Activated CD4-positive, alpha-beta T cell treated with anti-CD3 and anti-CD28 coated beads, Interleukin-2, amount 10 ng/mL, durations not matched to agents 24 days and 14 days (primary cell): ENCODE measurements at regions not wholly inside any gene's neighbourhood (a gene's known extent, or its start where the extent isn't known, plus 50 kb on each side); places are given as distances from the start of the nearest gene placed in this dataset.

Source experiments
- DNase-seq: peaks from one replicate; pipeline ENCODE4 v3.0.0; 2022
- H3K27ac Mint-ChIP-seq: one replicate; pipeline ENCODE4 v1.8.0; 2022; ENCODE audit warnings: mild to moderate bottlenecking, mixed read lengths
- H3K27me3 Mint-ChIP-seq: one replicate; pipeline ENCODE4 v1.8.0; 2022; ENCODE audit warnings: mixed read lengths
- H3K36me3 Mint-ChIP-seq: one replicate; pipeline ENCODE4 v1.8.0; 2022; ENCODE audit warnings: low read depth, mild to moderate bottlenecking, mixed read lengths
- H3K4me1 Mint-ChIP-seq: one replicate; pipeline ENCODE4 v1.8.0; 2021; ENCODE audit warnings: mixed read lengths
- H3K4me3 Mint-ChIP-seq: one replicate; pipeline ENCODE4 v1.8.0; 2022; ENCODE audit warnings: mild to moderate bottlenecking, moderate library complexity, mixed read lengths
- H3K9me3 Mint-ChIP-seq: one replicate; pipeline ENCODE4 v1.8.0; 2021; ENCODE audit warnings: mixed read lengths
- intact Hi-C: fragments of 100-400 bp; cut with micrococcal nuclease; formaldehyde crosslinking; loops from one replicate; pipeline ENCODE4 v1.15.1; 2023

DNA sequence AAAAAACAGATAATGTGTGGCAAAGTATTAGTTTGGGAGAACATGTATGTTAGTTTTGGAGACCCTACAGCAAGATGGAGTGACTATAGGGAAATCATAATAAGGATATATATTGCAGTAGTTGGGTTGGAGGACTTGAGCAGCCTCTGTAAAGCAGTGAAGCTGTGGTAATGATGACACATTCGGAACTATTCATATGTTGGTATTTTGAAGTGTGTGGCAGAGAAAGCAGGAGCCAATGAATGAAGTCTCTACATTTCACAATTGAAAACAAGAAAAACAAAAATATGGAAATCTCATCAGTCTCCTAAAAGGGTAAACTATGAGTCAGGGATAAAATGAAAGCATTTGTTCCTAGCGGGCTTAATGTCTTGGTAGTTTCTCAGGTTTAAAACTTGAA, 645.9 kb downstream of the OTOL1 start:
- Mint-ChIP-seq H3K27ac (no peak overlapping the region), H3K27me3 (no peaks in the 10 kb centered on the region), H3K4me1 (no peaks in the 10 kb centered on the region), H3K9me3 (no peaks in the 10 kb centered on the region), H3K36me3 (no peaks in the 10 kb centered on the region), H3K4me3 (no peak overlapping the region)
- DNase-seq, result no peak
- intact Hi-C loops, result no loop called here

DNA sequence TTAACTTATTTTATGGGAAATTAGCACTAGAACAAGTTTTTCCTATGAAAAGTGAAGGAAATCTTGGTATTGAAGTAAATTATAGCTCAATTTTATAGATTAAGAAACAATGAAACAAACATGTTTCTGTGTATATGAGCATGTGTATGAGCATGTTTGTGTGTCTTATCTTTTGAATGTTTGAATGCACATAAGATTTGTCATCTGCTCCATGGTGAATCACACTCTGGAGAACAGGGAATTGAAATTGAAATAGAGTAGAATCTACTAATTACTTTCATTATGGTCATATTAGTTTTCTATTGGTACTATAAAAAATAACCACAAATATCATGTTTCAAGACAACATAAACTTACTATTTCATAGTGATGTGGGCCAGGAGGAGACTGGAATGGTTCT, 646.6 kb downstream of the OTOL1 start:
- H3K36me3 Mint-ChIP-seq, result no peaks in the 10 kb centered on the region
- no peak overlapping the region for H3K27ac Mint-ChIP-seq
- no peak overlapping the region for H3K4me3 Mint-ChIP-seq
- intact Hi-C loops, result no loop called here
- H3K9me3 Mint-ChIP-seq, result no peaks in the 10 kb centered on the region
- no peak for DNase-seq
- H3K4me1 Mint-ChIP-seq, result no peaks in the 10 kb centered on the region
- no peaks in the 10 kb centered on the region for H3K27me3 Mint-ChIP-seq

DNA sequence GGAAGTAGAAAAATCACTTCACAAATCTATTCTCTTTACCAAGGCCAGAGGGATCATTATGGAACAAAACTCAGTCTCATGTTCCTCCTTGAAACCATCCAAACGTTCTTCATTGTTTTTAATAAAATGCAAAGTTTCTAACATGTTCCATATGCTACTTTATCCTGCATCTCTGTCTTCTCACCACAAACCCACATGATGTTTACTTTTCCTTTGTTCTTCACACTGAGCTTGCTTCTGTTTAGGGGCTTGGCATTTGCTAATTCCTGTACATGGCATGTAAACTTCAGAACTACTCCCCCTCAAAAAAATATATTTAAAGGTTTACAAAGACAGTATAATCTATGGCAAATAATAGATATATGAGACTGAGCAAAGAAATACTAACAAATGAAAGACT, 651.4 kb downstream of the OTOL1 start:
- Mint-ChIP-seq H3K27ac (no peak overlapping the region), H3K9me3 (no peaks in the 10 kb centered on the region), H3K36me3 (no peaks in the 10 kb centered on the region), H3K4me3 (no peak overlapping the region), H3K4me1 (no peaks in the 10 kb centered on the region), H3K27me3 (no peaks in the 10 kb centered on the region)
- DNase-seq, result no peak
- intact Hi-C loops, result no loop called here

DNA sequence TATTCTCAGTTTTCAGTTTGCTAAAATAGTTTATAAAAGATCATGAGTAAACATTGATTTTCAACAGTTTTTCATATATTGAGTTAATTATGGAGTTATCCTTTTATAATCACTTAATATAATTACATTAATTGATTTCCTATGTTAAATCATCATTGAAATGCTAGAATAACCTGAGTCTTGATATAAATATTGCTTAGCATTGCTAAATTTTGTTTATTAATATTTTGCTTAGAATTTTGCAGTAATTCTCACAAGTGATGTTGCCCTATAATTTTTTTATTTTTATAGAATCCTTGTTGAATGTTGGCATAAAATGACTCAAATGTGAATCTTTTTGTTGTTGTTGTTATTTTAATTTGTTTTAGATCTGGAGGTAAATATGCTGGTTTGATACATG, 654.2 kb downstream of the OTOL1 start:
- Mint-ChIP-seq H3K27me3 (no peaks in the 10 kb centered on the region), H3K36me3 (no peaks in the 10 kb centered on the region), H3K27ac (no peak overlapping the region), H3K4me1 (no peaks in the 10 kb centered on the region), H3K4me3 (no peak overlapping the region), H3K9me3 (no peaks in the 10 kb centered on the region)
- intact Hi-C loops, result no loop called here
- no peak for DNase-seq

DNA sequence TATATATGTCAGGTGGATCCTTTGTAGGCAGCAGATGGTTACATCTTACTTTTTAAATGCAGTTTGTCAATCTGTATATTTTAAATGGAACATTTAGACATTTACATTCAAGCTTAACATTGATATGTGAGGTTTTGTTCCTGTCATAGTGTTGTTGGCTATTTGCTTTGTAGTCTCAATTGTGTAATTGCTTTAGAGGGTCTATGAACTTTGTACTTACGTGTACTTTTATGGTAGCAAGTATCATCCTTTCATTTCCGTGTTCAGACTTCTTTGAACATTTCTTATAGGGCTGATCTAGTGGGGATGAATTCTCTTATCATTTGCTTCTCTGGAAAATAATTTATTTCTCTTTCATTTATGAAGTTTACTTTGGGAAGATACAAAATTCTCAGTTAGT, 656.0 kb downstream of the OTOL1 start:
- Mint-ChIP-seq H3K4me3 (no peak overlapping the region), H3K36me3 (no peaks in the 10 kb centered on the region), H3K27me3 (no peaks in the 10 kb centered on the region), H3K27ac (no peak overlapping the region), H3K9me3 (no peaks in the 10 kb centered on the region), H3K4me1 (no peaks in the 10 kb centered on the region)
- intact Hi-C loops, result no loop called here
- no peak for DNase-seq

DNA sequence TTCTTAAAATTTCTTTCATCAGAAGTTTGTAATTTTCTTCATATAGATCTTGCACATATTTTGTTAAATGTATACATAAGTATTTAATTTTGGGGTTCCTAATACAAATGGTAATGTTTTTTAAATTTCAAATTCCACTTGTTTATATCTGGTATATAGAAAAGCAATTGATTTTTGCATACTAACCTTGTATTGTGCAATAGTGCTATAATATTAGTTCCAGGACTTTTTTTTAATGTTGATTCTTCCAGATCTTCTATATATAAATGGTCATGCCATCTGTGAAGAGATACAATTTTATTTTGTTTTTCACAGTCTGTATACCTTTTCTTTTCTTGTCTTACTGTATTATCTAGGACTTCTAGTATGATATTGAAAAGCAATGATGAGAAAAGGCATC, 665.0 kb downstream of the OTOL1 start:
- DNase-seq, result no peak
- Mint-ChIP-seq H3K27me3 (no peaks in the 10 kb centered on the region), H3K4me1 (no peaks in the 10 kb centered on the region), H3K27ac (no peak overlapping the region), H3K9me3 (no peaks in the 10 kb centered on the region), H3K4me3 (no peak overlapping the region), H3K36me3 (no peaks in the 10 kb centered on the region)
- intact Hi-C loops, result no loop called here

DNA sequence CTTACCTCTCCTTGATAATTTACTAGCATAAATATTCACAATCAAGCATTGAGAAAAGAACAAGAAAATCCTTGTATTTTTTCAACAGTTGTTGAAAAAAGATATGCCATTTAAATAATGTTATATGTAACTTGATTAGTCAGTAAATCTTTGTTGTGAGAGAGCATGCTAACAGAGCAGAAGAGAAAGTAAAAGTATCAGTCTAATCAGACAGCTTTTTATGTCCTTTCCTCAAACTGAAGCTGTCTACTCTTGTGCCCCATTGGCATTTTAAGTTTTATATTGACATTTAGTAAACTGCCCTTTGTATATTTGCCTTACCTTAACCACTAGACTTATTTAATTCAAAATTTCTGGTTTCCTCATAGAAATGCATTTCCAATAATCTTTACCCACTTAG, 668.7 kb downstream of the OTOL1 start:
- Mint-ChIP-seq H3K9me3 (no peaks in the 10 kb centered on the region), H3K27ac (no peak overlapping the region), H3K27me3 (no peaks in the 10 kb centered on the region), H3K4me1 (no peaks in the 10 kb centered on the region), H3K36me3 (no peaks in the 10 kb centered on the region), H3K4me3 (no peak overlapping the region)
- no peak for DNase-seq
- intact Hi-C loops, result no loop called here

DNA sequence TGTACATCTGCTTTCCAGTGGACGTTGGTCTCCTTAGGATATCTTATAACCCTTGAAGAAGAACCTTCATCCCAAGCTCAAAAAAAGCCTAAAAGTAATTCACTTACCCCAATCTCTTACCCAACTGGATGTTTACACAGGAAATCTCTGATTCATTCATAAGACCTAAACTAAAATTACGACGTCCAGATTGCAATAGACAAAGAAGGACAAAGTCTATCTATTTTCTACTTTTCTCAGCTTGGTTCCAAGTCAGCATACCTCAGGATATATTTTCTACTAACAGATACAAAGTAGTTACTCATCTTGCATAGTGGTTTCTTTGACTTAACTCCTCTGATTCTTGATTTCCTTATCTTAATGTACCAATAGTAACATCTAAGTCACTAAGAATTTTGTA, 669.9 kb downstream of the OTOL1 start:
- H3K9me3 Mint-ChIP-seq, result no peaks in the 10 kb centered on the region
- H3K27ac Mint-ChIP-seq, result no peak overlapping the region
- H3K4me3 Mint-ChIP-seq, result no peak overlapping the region
- no peaks in the 10 kb centered on the region for H3K36me3 Mint-ChIP-seq
- no peaks in the 10 kb centered on the region for H3K4me1 Mint-ChIP-seq
- intact Hi-C loops, result no loop called here
- H3K27me3 Mint-ChIP-seq, result no peaks in the 10 kb centered on the region
- DNase-seq, result no peak

DNA sequence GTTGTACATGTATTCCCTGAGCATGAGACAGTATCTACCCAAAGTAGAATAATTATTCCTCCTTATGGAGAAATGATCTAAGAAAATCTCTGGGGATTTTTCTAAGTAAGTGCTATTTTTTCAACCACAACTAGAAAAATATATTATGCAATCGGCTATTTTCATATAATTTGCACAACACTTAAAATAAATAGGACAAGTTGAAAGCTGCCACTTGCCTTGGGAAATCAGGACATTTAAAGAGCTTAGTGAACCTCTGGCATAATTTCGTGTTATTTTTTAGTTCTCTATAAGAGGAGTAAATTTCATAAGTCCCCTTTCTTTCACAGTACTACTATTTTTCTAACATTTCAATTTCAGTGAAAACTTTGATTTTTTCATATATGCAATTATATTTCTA, 672.1 kb downstream of the OTOL1 start:
- DNase-seq, result no peak
- Mint-ChIP-seq H3K27me3 (no peaks in the 10 kb centered on the region), H3K4me1 (no peaks in the 10 kb centered on the region), H3K4me3 (no peak overlapping the region), H3K27ac (no peak overlapping the region), H3K9me3 (no peaks in the 10 kb centered on the region), H3K36me3 (no peaks in the 10 kb centered on the region)
- intact Hi-C loops, result no loop called here

DNA sequence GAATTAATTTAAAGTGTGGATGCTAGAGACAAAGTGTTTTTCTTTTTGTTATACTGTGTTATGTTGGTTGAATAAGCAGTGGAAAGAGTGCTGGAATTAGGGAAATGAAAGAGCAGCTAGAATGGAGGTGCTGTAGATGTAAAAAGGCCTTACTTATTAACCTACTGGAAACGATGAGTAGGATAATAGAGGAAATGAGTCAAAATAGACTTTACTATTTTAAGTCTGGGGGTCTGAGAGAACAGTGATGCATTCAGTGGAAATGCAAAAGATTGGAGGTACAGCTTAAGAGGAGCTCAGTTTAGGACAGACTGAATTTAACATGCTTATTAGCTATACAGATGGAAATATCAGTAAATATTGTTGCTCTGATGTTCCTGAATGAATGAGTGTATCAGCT, 674.0 kb downstream of the OTOL1 start:
- Mint-ChIP-seq H3K4me1 (no peaks in the 10 kb centered on the region), H3K9me3 (no peaks in the 10 kb centered on the region), H3K4me3 (no peak overlapping the region), H3K36me3 (no peaks in the 10 kb centered on the region), H3K27me3 (no peaks in the 10 kb centered on the region), H3K27ac (no peak overlapping the region)
- no peak for DNase-seq
- intact Hi-C loops, result no loop called here

DNA sequence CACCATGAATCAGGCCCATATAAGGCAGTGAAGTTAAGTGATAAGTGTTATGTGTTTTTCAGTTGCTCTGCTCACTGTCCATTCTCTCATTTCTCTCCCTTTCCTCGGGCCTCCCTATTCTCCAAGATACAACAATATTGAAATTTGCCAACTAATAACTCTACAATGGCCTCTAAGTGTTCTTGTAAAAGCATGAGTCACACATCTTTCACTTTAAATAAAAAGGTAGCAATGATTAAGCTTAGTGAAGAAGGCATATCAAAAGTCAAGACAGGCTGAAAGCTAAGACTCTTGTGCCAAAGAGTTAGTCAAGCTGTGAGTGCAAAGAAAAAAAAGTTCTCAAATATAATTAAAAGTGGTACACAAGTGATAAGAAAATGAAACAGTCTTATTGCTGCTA, 675.4 kb downstream of the OTOL1 start:
- Mint-ChIP-seq H3K27ac (no peak overlapping the region), H3K4me1 (no peaks in the 10 kb centered on the region), H3K27me3 (no peaks in the 10 kb centered on the region), H3K36me3 (no peaks in the 10 kb centered on the region), H3K4me3 (no peak overlapping the region), H3K9me3 (no peaks in the 10 kb centered on the region)
- intact Hi-C loops, result no loop called here
- no peak for DNase-seq

DNA sequence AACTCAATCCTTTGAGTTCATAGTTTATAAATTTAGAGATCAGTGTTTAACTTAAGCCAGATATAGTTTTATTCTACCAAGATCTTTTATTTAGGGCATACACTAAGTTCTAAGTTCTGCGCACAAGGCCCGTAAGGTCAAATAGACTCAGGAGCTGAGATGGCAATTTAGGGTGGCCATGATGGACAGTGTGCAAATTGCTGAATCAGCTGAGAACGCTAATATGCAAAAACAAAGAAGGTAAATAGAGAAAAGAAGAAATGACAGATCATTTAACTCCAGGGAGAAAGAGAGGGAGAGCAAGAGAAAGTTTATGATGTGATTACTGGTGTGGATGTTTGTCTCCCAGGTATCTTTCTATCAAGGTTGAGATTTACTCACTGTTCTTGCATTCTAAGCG, 678.5 kb downstream of the OTOL1 start:
- intact Hi-C loops, result no loop called here
- Mint-ChIP-seq H3K27me3 (no peaks in the 10 kb centered on the region), H3K9me3 (no peaks in the 10 kb centered on the region), H3K4me3 (no peak overlapping the region), H3K4me1 (no peaks in the 10 kb centered on the region), H3K36me3 (no peaks in the 10 kb centered on the region), H3K27ac (no peak overlapping the region)
- DNase-seq, result no peak

DNA sequence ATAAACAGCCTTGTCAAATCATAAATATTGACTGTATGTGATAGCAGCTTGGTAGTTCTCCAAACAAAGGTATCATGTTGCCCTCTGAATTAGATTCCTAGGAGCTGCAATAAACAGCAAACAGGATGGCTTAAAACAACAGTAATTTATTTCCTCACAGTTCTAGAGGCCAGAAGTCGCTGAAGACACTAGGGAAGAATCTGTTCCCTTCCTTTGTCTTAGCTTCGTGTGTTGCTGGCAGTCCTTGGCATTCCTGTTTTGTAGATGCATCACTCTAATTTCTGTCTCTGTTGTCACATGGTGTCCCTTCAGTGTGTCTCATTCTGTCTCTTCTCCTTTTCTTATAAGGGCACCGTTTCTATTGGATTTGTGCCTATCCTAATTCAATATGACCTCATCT, 679.3 kb downstream of the OTOL1 start:
- H3K27ac Mint-ChIP-seq, result no peak overlapping the region
- no peak for DNase-seq
- intact Hi-C loops, result no loop called here
- H3K9me3 Mint-ChIP-seq, result no peaks in the 10 kb centered on the region
- no peaks in the 10 kb centered on the region for H3K27me3 Mint-ChIP-seq
- no peaks in the 10 kb centered on the region for H3K36me3 Mint-ChIP-seq
- no peaks in the 10 kb centered on the region for H3K4me1 Mint-ChIP-seq
- no peak overlapping the region for H3K4me3 Mint-ChIP-seq

DNA sequence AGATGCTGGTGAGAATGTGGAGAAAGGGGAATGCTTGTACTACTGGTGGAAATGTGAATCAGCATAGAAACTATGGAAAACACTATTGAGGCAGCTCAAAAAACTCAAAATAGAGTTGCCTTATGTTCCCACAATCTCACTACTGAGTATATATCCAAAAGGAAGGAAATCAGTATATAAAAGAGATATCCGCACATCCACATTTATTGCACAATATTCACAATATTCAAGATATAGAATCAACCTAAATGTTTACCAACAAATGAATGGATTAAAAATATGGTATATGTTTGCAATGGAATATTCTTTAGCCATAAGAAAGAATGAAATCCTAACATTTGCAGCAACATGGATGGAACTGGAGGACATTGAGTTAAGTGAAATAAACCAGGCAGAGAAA, 686.8 kb downstream of the OTOL1 start:
- H3K36me3 Mint-ChIP-seq, result no peaks in the 10 kb centered on the region
- no peaks in the 10 kb centered on the region for H3K27me3 Mint-ChIP-seq
- DNase-seq, result no peak
- H3K27ac Mint-ChIP-seq, result no peak overlapping the region
- no peaks in the 10 kb centered on the region for H3K4me1 Mint-ChIP-seq
- intact Hi-C loops, result no loop called here
- H3K4me3 Mint-ChIP-seq, result no peak overlapping the region
- H3K9me3 Mint-ChIP-seq, result peaks cover 4% of the 10 kb centered on the region

DNA sequence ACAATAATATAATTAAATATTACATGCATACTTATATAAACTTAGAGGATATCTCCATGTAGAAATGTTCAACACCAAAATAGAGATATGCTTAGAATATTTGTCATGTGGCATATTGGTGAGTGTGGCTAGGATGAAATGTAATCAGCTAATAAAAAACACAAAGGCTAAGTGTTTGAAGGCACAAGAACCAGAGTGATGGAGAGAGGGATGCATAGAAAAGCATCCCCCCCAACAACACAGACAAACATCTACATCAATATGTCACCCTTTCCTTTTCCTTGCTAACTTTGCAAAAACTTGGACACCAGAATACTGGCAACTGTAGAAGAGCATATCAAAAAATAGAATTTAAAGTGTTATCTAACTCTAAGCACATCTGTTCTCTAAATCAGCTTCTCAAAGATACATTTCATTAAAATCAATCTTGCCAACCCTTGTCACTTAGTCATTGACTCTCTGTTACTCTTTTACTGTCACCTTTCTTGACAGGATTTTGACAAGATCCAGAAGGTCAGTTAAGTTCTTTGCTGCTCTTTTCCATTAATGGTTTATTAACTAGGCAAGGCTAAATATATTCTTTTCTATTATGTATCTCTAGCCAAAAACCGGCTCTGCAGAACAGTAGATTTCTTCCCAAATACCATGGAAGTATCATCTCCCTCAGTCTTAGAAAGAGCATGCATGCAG, 695.9 kb downstream of the OTOL1 start:
- Mint-ChIP-seq H3K27ac (no peak overlapping the region), H3K4me3 (no peak overlapping the region), H3K36me3 (no peaks in the 10 kb centered on the region), H3K27me3 (no peaks in the 10 kb centered on the region), H3K4me1 (no peaks in the 10 kb centered on the region), H3K9me3 (no peaks in the 10 kb centered on the region)
- no peak for DNase-seq
- intact Hi-C loops, result no loop called here
